ENCODE measurements at regions not wholly inside any gene's neighbourhood (a gene's known extent, or its start where the extent isn't known, plus 50 kb on each side); places are given as distances from the start of the nearest gene placed in this dataset.
A peak's percentile ranks its signal among the peaks of the same experiment; 100 is the strongest.

GRCh38 chr20:19880256-19881079 is 122.4 kb downstream of the RIN2 start (continued):
- TF ChIP-seq THAP11 (CRISPR knock-in tag; IDR thresholded peaks at IDR 0.05) (no peak), RAD51 (IDR thresholded peaks at IDR 0.05; ENCODE audit: borderline replicate concordance) (no peak), ZNF446 (CRISPR knock-in tag; IDR thresholded peaks at IDR 0.05) (no peak), AHDC1 (CRISPR knock-in tag; IDR thresholded peaks at IDR 0.05; ENCODE audit: borderline replicate concordance) (peak; percentile 79; the same call in 1 of the 2 replicates), ZNF7 (CRISPR knock-in tag; IDR thresholded peaks at IDR 0.05) (no peak), GATAD2A (CRISPR knock-in tag; IDR thresholded peaks at IDR 0.05) (peak; percentile 59), ELF4 (CRISPR knock-in tag; IDR thresholded peaks at IDR 0.05; ENCODE audit: borderline replicate concordance) (0 out of 2 replicates have a peak, but pooled peaks have one; percentile 46), ATF6 (CRISPR knock-in tag; conservative IDR thresholded peaks at IDR 0.05) (no peak), ZNF691 (CRISPR knock-in tag; IDR thresholded peaks at IDR 0.05; ENCODE audit: borderline replicate concordance, low read depth) (no peak), ARNT2 (CRISPR knock-in tag; IDR thresholded peaks at IDR 0.05; ENCODE audit: low read depth) (no peak), GATA4 (IDR thresholded peaks at IDR 0.05; ENCODE audit: borderline replicate concordance, low read depth) (no peak), ZNF883 (CRISPR knock-in tag; IDR thresholded peaks at IDR 0.05; ENCODE audit: not compliant biosample characterization) (no peak), MLX (CRISPR knock-in tag; IDR thresholded peaks at IDR 0.05) (no peak)
- TF ChIP-seq, protein P1, sequence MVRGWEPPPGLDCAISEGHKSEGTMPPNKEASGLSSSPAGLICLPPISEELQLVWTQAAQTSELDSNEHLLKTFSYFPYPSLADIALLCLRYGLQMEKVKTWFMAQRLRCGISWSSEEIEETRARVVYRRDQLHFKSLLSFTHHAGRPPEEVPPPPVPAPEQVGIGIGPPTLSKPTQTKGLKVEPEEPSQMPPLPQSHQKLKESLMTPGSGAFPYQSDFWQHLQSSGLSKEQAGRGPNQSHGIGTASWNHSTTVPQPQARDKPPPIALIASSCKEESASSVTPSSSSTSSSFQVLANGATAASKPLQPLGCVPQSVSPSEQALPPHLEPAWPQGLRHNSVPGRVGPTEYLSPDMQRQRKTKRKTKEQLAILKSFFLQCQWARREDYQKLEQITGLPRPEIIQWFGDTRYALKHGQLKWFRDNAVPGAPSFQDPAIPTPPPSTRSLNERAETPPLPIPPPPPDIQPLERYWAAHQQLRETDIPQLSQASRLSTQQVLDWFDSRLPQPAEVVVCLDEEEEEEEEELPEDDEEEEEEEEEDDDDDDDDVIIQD (CRISPR knock-in tag; IDR thresholded peaks at IDR 0.05; ENCODE audit: low read depth), result peak; percentile 20; the same call in 1 of the 2 replicates

All from HepG2 (cell line).